ENCODE measurements at regions not wholly inside any gene's neighbourhood (a gene's known extent, or its start where the extent isn't known, plus 50 kb on each side); places are given as distances from the start of the nearest gene placed in this dataset.

GRCh38 chr2:59314031-59314766, 1073.1 kb upstream of the FANCL start:
- H3K9me3 ChIP-seq (ENCODE audit: insufficient read depth, low read length): no peaks in the 10 kb centered on the region
- no peaks in the 10 kb centered on the region for H4K20me1 ChIP-seq (ENCODE audit: low read depth, low read length)
- no peaks in the 10 kb centered on the region for H3F3A ChIP-seq (ENCODE audit: insufficient read depth)
- H3K27me3 ChIP-seq (ENCODE audit: low read length): no peaks in the 10 kb centered on the region
- H3K9ac ChIP-seq (ENCODE audit: low read length): no peak overlapping the region
- H3K27ac ChIP-seq (ENCODE audit: low read depth, low read length): no peak overlapping the region
- TF ChIP-seq EZH2phosphoT487 (conservative IDR thresholded peaks at IDR 0.05; ENCODE audit: low read length) (no peak), CTCF (IDR thresholded peaks at IDR 0.05; ENCODE audit: insufficient read depth, low read length, poor library complexity, severe bottlenecking) (no peak)
- H3K4me3 ChIP-seq (ENCODE audit: insufficient read depth, low read length, poor library complexity, severe bottlenecking): no peak overlapping the region
- no peaks in the 10 kb centered on the region for H3K36me3 ChIP-seq (ENCODE audit: low read length)
- no peaks in the 10 kb centered on the region for H3K79me2 ChIP-seq (ENCODE audit: insufficient read depth, low read length)
- H2AFZ ChIP-seq (ENCODE audit: low read depth, low read length, severe bottlenecking): no peak overlapping the region
- H3K4me2 ChIP-seq (ENCODE audit: low read depth, low read length, poor library complexity, severe bottlenecking): no peak overlapping the region
- H3K9me2 ChIP-seq (replicated peaks; ENCODE audit: insufficient read depth, low read length): no peaks in the 10 kb centered on the region

- Histone ChIP-seq H2AFZ (ENCODE audit: low read depth, low read length, severe bottlenecking) (no peak overlapping the region), H3F3A (ENCODE audit: insufficient read depth) (no peaks in the 10 kb centered on the region), H3K36me3 (ENCODE audit: low read length) (no peaks in the 10 kb centered on the region), H3K9ac (ENCODE audit: low read length) (no peak overlapping the region), H3K27ac (ENCODE audit: low read depth, low read length) (no peak overlapping the region), H4K20me1 (ENCODE audit: low read depth, low read length) (no peaks in the 10 kb centered on the region), H3K27me3 (ENCODE audit: low read length) (no peaks in the 10 kb centered on the region), H3K9me3 (ENCODE audit: insufficient read depth, low read length) (no peaks in the 10 kb centered on the region), H3K4me2 (ENCODE audit: low read depth, low read length, poor library complexity, severe bottlenecking) (no peak overlapping the region), H3K4me3 (ENCODE audit: insufficient read depth, low read length, poor library complexity, severe bottlenecking) (no peak overlapping the region), H3K79me2 (ENCODE audit: insufficient read depth, low read length) (no peaks in the 10 kb centered on the region), H3K9me2 (replicated peaks; ENCODE audit: insufficient read depth, low read length) (no peaks in the 10 kb centered on the region)
- no peak for TF ChIP-seq CTCF (IDR thresholded peaks at IDR 0.05; ENCODE audit: insufficient read depth, low read length, poor library complexity, severe bottlenecking)
- TF ChIP-seq EZH2phosphoT487 (conservative IDR thresholded peaks at IDR 0.05; ENCODE audit: low read length): no peak
These were observed 1072.1 kb upstream of the FANCL start for GRCh38 chr2:59312967-59313940.

GRCh38 chr2:59312029-59312428, 1070.9 kb upstream of the FANCL start:
- no peaks in the 10 kb centered on the region for H4K20me1 ChIP-seq (ENCODE audit: low read depth, low read length)
- no peaks in the 10 kb centered on the region for H3K9me3 ChIP-seq (ENCODE audit: insufficient read depth, low read length)
- no peaks in the 10 kb centered on the region for H3K27me3 ChIP-seq (ENCODE audit: low read length)
- H3F3A ChIP-seq (ENCODE audit: insufficient read depth): no peaks in the 10 kb centered on the region
- no peak overlapping the region for H3K4me3 ChIP-seq (ENCODE audit: insufficient read depth, low read length, poor library complexity, severe bottlenecking)
- H3K36me3 ChIP-seq (ENCODE audit: low read length): no peaks in the 10 kb centered on the region
- no peak overlapping the region for H3K27ac ChIP-seq (ENCODE audit: low read depth, low read length)
- H3K9me2 ChIP-seq (replicated peaks; ENCODE audit: insufficient read depth, low read length): no peaks in the 10 kb centered on the region
- no peak overlapping the region for H2AFZ ChIP-seq (ENCODE audit: low read depth, low read length, severe bottlenecking)
- TF ChIP-seq CTCF (IDR thresholded peaks at IDR 0.05; ENCODE audit: insufficient read depth, low read length, poor library complexity, severe bottlenecking) (no peak), EZH2phosphoT487 (conservative IDR thresholded peaks at IDR 0.05; ENCODE audit: low read length) (no peak)
- no peak overlapping the region for H3K4me2 ChIP-seq (ENCODE audit: low read depth, low read length, poor library complexity, severe bottlenecking)
- no peaks in the 10 kb centered on the region for H3K79me2 ChIP-seq (ENCODE audit: insufficient read depth, low read length)
- H3K9ac ChIP-seq (ENCODE audit: low read length): no peak overlapping the region
